ENCODE measurements at regions not wholly inside any gene's neighbourhood (a gene's known extent, or its start where the extent isn't known, plus 50 kb on each side); places are given as distances from the start of the nearest gene placed in this dataset.

DNA sequence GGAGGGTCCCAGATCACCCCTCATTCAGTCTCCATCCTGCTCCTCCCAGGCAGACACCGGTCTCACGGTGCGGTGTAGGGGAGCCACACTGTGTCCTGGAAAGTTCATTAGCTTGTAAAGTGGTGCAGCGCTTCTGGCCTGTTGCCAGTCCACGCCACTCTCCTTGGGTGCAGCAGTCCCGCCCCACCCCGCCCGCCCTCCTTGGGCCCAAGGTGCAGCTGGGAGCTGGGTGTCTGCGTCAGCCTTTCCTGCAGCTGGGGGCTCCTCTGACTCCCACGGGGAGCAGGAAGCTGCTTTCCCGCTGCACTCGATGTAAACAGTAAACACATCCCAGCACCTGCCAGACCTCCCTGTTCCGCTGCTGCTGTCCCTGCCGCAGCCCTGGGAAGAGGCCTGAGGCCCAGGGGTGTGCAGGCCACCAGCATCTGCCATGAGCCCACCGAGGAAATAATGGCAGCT is 53.8 kb upstream of the ASB18 start:
- no peak overlapping the region for H3K4me3 Mint-ChIP-seq
- H3K27ac Mint-ChIP-seq = no peak overlapping the region
- peaks cover 27 to 35% of the 10 kb centered on the region in 2 donors for H3K27me3 Mint-ChIP-seq
- H3K36me3 Mint-ChIP-seq (ENCODE audit: insufficient read depth) = no peaks in the 10 kb centered on the region
- no peaks in the 10 kb centered on the region for H3K9me3 Mint-ChIP-seq
- ATAC-seq (replicated peaks) = no peak
- DNase-seq = no peak
- H3K4me1 Mint-ChIP-seq (ENCODE audit: low read depth in 2 of 2) = no peaks in the 10 kb centered on the region

DNA sequence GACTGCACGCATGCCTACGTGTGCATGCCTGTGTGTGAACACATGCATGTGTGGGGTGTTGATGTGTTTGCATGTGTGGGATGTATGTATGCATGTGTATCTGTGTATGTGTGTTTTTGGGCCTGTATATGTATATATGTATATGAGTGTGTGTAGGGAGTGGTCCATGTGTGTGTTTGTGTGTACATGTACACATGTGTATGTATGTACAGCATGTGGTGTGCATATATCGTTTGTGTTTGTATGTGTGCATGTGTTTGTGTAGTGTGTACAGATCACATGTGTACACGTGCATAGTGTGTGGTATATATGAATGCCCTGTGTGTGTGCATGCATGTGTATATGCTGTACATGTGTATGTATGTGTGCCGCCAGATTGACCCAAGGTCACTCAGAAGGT is 54.2 kb upstream of the ASB18 start:
- H3K4me3 Mint-ChIP-seq = no peak overlapping the region
- H3K36me3 Mint-ChIP-seq (ENCODE audit: insufficient read depth) = no peaks in the 10 kb centered on the region
- peaks cover 27 to 38% of the 10 kb centered on the region in 2 donors for H3K27me3 Mint-ChIP-seq
- no peaks in the 10 kb centered on the region for H3K4me1 Mint-ChIP-seq (ENCODE audit: low read depth in 2 of 2)
- ATAC-seq (replicated peaks) = no peak
- no peaks in the 10 kb centered on the region for H3K9me3 Mint-ChIP-seq
- DNase-seq = no peak
- H3K27ac Mint-ChIP-seq = no peak overlapping the region

DNA sequence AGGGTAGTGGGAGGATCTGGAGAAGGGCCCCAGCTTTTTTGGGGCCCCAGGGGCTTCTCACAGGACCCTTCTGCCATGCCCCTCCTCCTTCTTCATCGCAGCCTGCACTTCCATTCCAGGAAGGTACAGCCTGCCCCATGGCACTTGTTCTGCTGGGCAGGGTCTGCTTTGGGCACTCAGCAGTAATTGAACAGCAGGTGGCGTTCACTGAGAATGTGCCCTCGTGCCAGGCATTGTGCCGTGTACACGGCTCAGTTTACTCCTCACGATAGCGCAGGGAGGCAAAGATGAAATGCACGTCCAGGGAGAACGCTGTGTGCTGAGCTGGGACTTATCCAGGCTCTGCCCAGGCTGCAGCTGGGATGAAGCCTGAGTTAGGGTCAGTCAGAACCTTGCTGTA is 54.8 kb upstream of the ASB18 start:
- Mint-ChIP-seq H3K9me3 (no peaks in the 10 kb centered on the region), H3K27ac (no peak overlapping the region), H3K4me1 (ENCODE audit: low read depth in 2 of 2) (no peaks in the 10 kb centered on the region), H3K4me3 (no peak overlapping the region), H3K27me3 (peaks cover 27 to 33% of the 10 kb centered on the region in 2 donors), H3K36me3 (ENCODE audit: insufficient read depth) (no peaks in the 10 kb centered on the region)
- no peak for ATAC-seq (replicated peaks)
- no peak for DNase-seq

DNA sequence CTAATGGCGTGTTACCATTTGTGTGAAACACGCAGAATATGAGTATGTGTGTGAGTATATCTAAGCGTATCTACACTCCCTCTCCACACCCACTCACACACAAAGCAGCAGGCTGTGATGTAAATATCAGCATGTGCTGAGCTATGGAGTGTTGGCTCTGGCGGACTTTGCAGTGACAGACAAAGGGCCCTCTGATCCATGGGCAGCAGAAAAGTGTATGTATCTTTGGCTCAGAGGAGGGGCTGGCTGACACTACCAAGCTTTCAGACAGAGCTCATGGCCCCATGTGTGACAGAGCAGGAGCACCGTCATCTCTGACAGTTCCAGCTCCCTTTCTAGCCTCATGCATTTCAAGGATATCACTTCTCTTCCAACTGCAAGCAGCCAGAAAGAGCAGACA is 57.2 kb upstream of the ASB18 start:
- ATAC-seq (replicated peaks) = no peak
- Mint-ChIP-seq H3K36me3 (ENCODE audit: insufficient read depth) (no peaks in the 10 kb centered on the region), H3K9me3 (no peaks in the 10 kb centered on the region), H3K27me3 (peaks cover 16 to 17% of the 10 kb centered on the region in 2 donors), H3K27ac (no peak overlapping the region), H3K4me1 (ENCODE audit: low read depth in 2 of 2) (no peaks in the 10 kb centered on the region), H3K4me3 (no peak overlapping the region)
- DNase-seq = no peak

DNA sequence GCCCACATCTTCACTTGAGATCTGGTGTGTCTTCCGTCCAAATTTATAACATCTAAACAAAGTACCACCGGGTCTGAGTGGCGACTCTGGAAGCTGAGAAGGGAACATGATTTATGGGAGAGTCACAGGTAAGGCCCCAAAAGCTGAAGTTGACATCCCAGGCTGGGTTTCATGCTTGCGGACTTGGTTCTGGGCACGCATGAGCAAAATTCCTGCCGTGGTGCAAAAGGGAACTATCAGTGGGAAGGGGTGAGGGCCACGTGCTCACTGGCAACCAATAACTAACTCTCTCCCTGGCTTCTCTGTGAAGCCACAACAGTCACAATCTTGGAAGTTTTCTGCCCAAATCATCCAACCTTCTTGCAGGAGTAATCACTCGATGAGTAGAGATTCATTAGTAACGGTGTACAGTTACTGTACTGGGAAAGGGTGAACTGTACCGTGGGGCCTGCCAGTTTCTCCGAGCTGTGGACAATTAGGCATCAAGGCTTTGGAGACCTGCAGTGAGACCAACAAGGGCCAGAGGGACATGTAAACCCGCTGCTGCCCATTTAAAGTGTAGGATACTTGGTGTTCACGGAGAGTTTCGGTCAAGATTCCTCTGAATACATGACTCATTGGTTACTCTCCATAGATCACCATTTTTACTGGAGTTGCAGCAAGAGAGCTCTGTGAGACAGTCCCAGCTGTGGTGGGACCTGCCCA is 69.4 kb upstream of the ASB18 start:
- Mint-ChIP-seq H3K4me3 (no peak overlapping the region), H3K27ac (no peak overlapping the region), H3K9me3 (no peaks in the 10 kb centered on the region), H3K4me1 (ENCODE audit: low read depth in 2 of 2) (no peaks in the 10 kb centered on the region), H3K27me3 (peaks cover 55 to 71% of the 10 kb centered on the region in 2 donors), H3K36me3 (ENCODE audit: insufficient read depth) (no peaks in the 10 kb centered on the region)
- ATAC-seq (replicated peaks) (no peak), DNase-seq (no peak)

DNA sequence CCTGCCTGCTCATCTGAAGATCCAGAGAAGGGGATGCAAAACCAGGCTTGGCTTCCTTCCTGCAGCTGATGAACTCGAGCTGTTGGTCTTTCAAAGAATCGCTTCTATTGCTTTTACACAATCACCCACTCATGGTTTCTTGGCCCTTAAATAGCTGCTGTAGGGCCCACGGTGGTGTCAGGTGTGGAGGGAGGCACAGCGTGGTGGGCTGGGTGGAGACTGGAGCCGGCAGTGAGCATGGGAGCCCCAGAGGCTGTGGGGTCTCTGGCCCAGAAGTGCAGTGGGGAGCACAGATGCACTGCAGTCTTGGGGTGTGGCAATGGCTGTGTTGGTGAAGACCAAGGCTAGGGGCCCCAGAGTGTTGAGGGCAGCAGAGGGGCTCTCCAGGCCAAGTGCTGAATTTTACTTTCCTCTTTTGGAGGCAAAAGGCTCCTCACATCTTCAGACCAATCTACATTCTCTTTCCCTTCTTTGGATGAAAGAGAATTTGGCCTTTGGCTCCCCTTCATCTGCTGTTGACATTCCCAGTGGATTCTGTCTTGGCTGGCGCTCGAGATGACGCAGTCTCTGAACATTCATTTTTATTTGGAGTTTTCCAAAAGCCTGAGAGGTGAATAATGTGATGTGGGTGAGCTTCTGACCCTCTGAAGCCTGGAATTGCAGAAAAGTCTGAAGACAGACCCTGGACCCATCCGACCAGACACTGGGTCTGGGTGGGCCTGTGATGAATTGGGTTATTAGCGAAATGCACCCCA is 70.1 kb upstream of the ASB18 start:
- H3K36me3 Mint-ChIP-seq (ENCODE audit: insufficient read depth) = no peaks in the 10 kb centered on the region
- H3K27ac Mint-ChIP-seq = no peak overlapping the region
- no peaks in the 10 kb centered on the region for H3K4me1 Mint-ChIP-seq (ENCODE audit: low read depth in 2 of 2)
- ATAC-seq (replicated peaks) (no peak), DNase-seq (no peak)
- H3K9me3 Mint-ChIP-seq = no peaks in the 10 kb centered on the region
- no peak overlapping the region for H3K4me3 Mint-ChIP-seq
- H3K27me3 Mint-ChIP-seq = peaks cover 49 to 66% of the 10 kb centered on the region in 2 donors

DNA sequence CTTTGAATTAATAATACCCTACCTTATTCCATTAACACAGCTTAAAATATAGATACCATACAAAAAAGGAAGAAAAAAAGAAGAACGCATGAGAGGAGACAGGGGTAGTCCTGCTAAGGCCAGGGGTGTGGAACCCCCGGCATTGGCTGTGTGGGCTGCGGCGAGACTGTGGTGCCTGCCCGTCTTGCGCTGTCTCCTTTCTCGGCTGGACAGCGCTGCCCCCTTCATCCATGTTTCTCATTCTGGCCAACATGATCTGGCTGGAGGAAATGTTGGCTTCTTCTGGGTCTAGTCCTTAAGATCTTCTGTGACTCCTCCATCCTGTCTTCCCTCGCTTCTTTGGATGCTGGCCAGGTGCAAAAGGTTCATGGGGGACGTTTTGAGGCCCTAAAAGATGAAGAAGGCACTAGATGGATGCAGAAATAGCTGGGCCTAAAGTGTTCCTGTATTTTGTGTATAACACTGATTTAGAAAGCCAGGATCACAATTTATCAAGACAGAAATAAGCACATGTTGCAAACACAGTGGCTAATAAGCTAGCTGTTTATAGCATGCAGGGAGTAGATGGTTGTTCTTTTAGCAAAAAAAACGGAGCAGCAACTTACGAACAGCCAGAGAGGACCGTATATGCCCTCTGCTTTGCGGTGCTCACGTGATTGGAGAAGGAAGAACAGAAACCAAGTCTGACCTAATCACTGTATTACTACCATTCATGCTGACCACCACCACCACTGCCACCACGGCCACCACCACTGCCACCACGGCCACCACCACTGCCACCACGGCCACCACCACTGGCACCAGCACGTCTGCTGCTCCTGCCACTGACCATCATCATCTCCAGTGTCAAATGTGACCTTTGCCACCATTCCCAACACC is 71.7 kb upstream of the ASB18 start:
- H3K9me3 Mint-ChIP-seq = no peaks in the 10 kb centered on the region

DNA sequence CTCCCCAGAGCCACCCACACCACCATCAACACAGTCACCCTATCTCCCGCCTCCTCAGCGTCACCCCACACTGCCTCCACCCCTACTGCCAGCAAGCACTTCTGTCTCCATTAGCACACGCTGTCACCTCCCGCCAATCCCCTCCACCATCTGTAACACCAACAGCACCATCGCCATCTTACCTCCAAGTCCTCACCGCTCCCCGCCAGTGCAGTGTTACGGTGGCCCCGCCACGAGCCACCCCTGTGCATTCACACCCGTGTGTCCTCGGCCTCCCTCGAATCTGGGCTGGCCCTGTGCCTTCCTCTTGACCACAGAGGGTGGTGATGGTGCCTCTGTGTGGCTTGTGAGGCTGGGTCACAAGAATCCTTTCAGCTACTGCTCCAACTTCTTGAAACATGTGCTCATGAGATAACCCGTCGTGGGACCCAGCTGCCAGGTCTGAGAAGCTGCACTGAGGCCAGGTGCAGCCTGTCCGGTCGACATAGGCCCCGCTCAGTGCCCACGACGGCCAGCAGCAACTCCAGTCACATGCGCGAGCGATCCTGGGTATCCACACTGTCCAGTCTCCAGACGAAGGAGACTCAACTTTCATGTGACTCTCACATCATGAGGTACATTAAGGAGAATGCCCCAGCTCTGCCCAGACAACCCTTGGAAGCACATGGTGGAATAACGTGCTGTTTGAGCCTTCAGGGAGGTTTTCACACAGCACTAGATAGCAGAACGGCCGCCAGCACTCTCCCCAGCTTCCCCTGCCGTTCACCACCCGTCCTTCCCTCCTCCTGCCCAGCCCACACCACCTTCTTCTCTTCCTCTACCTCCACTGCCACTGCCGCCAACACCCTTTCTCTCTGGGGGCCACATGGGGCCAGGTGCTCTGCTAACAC is 72.6 kb upstream of the ASB18 start:
- H3K27ac Mint-ChIP-seq = no peak overlapping the region
- no peaks in the 10 kb centered on the region for H3K4me1 Mint-ChIP-seq (ENCODE audit: low read depth in 2 of 2)
- H3K27me3 Mint-ChIP-seq = peaks cover 47 to 70% of the 10 kb centered on the region in 2 donors
- DNase-seq (no peak), ATAC-seq (replicated peaks) (no peak)
- no peaks in the 10 kb centered on the region for H3K36me3 Mint-ChIP-seq (ENCODE audit: insufficient read depth)
- no peak overlapping the region for H3K4me3 Mint-ChIP-seq
- no peaks in the 10 kb centered on the region for H3K9me3 Mint-ChIP-seq

More for the DNA sequence above, 71.7 kb upstream of the ASB18 start:
- Mint-ChIP-seq H3K4me1 (ENCODE audit: low read depth in 2 of 2) (no peaks in the 10 kb centered on the region), H3K27ac (no peak overlapping the region), H3K4me3 (no peak overlapping the region), H3K27me3 (peaks cover 42 to 62% of the 10 kb centered on the region in 2 donors), H3K36me3 (ENCODE audit: insufficient read depth) (no peaks in the 10 kb centered on the region)
- no peak for DNase-seq
- no peak for ATAC-seq (replicated peaks)

DNA sequence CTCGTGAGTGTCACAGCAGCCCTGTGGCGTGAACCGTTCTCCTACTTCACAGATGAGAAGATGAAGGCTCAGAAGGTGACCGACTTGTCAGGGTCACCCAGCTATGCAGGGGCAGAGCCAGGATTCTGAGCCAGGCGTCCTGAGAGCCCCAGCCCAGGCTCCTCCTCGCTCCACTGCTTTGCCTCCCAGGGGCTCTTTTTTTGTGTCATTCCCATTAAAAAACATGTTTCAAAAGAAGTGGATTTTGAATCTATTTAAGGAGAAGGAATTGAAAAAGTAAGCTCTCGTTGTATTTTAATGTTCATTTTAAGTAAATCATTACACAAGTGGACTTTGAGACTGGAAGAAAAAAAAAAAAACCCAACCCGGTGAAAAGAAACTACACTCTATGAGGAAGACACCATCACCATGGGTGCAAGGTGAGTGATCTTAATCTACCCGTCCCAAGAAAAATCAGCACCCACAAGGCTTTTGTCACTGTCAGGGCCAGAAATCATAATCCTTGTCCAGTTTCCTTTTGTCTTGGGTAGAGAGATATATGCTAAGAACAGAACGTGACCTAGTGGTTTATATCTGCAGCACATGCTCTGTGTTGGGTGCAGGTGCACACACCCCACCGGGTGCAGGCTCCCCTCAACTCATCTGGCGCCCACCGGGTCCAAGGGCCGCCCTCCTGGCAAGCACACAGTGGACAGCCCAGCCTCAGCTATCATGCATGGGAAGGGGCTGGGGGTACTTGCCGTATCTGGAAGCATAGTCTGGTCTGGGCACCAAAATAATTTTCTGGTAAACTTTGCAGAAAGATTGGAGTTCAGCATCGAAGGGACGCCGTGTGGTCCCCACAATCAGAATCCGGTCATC is 73.5 kb upstream of the ASB18 start:
- no peak overlapping the region for H3K27ac Mint-ChIP-seq
- no peaks in the 10 kb centered on the region for H3K36me3 Mint-ChIP-seq (ENCODE audit: insufficient read depth)
- H3K9me3 Mint-ChIP-seq = no peaks in the 10 kb centered on the region
- no peaks in the 10 kb centered on the region for H3K4me1 Mint-ChIP-seq (ENCODE audit: low read depth in 2 of 2)
- no peak for DNase-seq
- no peak for ATAC-seq (replicated peaks)
- peaks cover 41 to 72% of the 10 kb centered on the region in 2 donors for H3K27me3 Mint-ChIP-seq
- H3K4me3 Mint-ChIP-seq = no peak overlapping the region

DNA sequence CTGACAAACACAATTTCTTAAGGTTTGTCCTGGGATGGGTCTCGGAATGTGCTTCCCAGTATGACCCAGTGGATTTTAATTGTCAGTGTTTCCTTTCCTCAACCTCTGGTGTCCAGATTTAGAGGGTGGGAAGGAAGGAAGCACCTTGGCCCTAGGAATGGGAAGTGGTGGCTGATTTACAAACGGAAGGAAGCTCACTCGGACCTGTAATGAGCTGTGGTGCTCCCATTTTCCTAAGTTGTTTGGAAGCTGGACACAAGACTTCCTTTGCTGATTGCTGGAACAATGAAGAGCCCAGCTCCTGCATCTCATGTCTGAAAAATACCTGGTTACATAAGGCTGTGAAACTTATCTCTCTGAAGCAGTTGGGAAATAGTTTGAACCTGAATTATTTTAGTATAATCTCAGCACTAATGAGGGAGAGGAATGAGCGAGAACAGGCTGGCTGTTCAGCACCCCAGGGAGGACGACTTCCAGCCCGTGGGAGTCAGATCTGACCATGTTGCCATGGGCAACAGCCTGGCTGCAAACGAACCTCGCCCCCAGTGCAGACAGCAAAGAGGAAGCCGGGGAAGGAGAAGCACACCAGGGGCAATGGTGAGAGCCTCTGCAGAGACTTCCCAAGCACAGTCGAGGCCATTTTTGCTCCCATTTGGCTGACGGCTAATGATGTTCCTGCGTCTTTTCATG is 74.4 kb upstream of the ASB18 start:
- no peak overlapping the region for H3K4me3 Mint-ChIP-seq
- no peaks in the 10 kb centered on the region for H3K9me3 Mint-ChIP-seq
- no peak overlapping the region for H3K27ac Mint-ChIP-seq
- peaks cover 41 to 72% of the 10 kb centered on the region in 2 donors for H3K27me3 Mint-ChIP-seq
- DNase-seq (no peak), ATAC-seq (replicated peaks) (no peak)
- H3K4me1 Mint-ChIP-seq (ENCODE audit: low read depth in 2 of 2) = no peaks in the 10 kb centered on the region
- H3K36me3 Mint-ChIP-seq (ENCODE audit: insufficient read depth) = no peaks in the 10 kb centered on the region

DNA sequence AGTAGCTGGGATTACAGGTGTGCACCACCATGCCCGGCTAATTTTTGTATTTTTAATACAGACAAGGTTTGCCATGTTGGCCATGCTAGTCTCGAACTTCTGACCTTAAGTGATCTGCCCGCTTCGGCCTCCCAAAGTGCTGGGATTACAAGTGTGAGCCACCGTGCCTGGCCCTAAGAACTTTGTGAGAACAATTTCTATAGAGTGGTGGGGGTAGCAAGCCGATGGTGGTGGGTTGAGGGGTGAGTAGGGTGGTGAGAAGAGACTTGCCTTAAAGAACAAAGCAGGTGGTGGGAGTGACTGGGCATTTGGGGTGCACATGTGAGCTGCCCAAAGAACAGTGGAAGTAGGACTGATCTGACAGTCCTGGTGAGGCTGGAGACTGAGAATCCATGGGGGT is 76.0 kb upstream of the ASB18 start:
- Mint-ChIP-seq H3K27ac (no peak overlapping the region), H3K4me3 (no peak overlapping the region), H3K36me3 (ENCODE audit: insufficient read depth) (no peaks in the 10 kb centered on the region), H3K4me1 (ENCODE audit: low read depth in 2 of 2) (no peaks in the 10 kb centered on the region), H3K9me3 (no peaks in the 10 kb centered on the region), H3K27me3 (peaks cover 34 to 56% of the 10 kb centered on the region in 2 donors)
- no peak for DNase-seq
- ATAC-seq (replicated peaks) = no peak

DNA sequence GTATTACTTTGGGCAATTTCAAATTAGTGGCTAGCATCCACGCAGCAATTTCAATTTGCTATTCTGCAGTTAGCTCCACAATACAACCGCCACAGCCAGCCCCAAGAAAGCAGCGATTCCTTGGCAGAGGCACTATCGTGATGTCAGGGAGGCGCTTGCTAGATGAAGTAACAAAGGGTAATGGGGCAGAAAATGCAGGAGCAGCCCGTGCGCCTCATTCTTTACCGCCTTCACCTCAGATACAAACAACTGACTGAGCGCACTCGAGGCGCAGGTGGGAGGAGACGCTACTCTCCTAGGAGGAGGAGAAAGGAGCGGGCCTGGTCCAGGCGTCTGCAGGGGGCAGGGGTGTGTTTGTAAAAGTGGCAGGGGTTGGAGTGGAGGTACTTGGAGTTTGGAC is 76.9 kb upstream of the ASB18 start:
- Mint-ChIP-seq H3K27me3 (peaks cover 30 to 52% of the 10 kb centered on the region in 2 donors), H3K9me3 (no peaks in the 10 kb centered on the region), H3K36me3 (ENCODE audit: insufficient read depth) (no peaks in the 10 kb centered on the region), H3K4me3 (no peak overlapping the region), H3K27ac (no peak overlapping the region), H3K4me1 (ENCODE audit: low read depth in 2 of 2) (no peaks in the 10 kb centered on the region)
- no peak for DNase-seq
- ATAC-seq (replicated peaks) = no peak

Data from effector memory CD8-positive, alpha-beta T cell (primary cell).